AG04450 (cell line): ENCODE measurements at regions not wholly inside any gene's neighbourhood (a gene's known extent, or its start where the extent isn't known, plus 50 kb on each side); places are given as distances from the start of the nearest gene placed in this dataset.

Source experiments
- CTCF ChIA-PET: fragments of 300-600, 350-600 bp; formaldehyde crosslinking; extraction: SDS; loops from one replicate; lab custom pipeline; 2022; ENCODE audit warnings: antibody characterized with exemption, inconsistent platforms; lab: Charles Lee
- POLR2A ChIA-PET: fragments of 350-600 bp; formaldehyde crosslinking; extraction: SDS; loops from one replicate; lab custom pipeline; 2021; ENCODE audit warnings: antibody characterized with exemption, inconsistent platforms; lab: Yijun Ruan, JAX
- DNase-seq: peaks from one replicate; pipeline ENCODE4 v3.0.0-alpha.2; 2011; ENCODE audit warnings: low read depth, low spot score
- H3K27ac ChIP-seq: one replicate; pipeline ENCODE4 v1.5.1; 2012; ENCODE audit warnings: low read depth, low read length, control low read depth
- H3K27me3 ChIP-seq: one replicate; pipeline ENCODE4 v1.6.0; 2012; ENCODE audit warnings: low read length; ENCODE audit not compliant: control insufficient read depth, insufficient read depth
- H3K4me3 ChIP-seq: 2 replicates; pipeline ENCODE4 v1.5.1; 2011; ENCODE audit warnings: mild to moderate bottlenecking, low read depth, low read length, control low read depth
- H3K9me3 ChIP-seq: 2 replicates; pipeline ENCODE4 v1.5.1; 2012; ENCODE audit warnings: low read length; ENCODE audit not compliant: control insufficient read depth, insufficient read depth
- CTCF ChIP-seq: IDR thresholded peaks from 2 replicates; pipeline ENCODE4 v1.5.1; 2011; ENCODE audit warnings: low read depth, low read length, control low read depth, inconsistent platforms

- CTCF ChIA-PET: no interaction called here
- TF ChIP-seq CTCF: no peak
These were observed 340.2 kb downstream of the DRD1 start for GRCh38 chr5:175103746-175104145.

GRCh38 chr5:175102717-175103116 lies 341.3 kb downstream of the DRD1 start:
- ChIA-PET POLR2A (no interaction called here), CTCF (no interaction called here)
- Histone ChIP-seq H3K9me3 (no peaks in the 10 kb centered on the region), H3K4me3 (no peak overlapping the region), H3K27me3 (no peaks in the 10 kb centered on the region), H3K27ac (no peak overlapping the region)
- DNase-seq: no peak
- no peak for TF ChIP-seq CTCF

More at GRCh38 chr5:175103746-175104145, 340.2 kb downstream of the DRD1 start:
- DNase-seq: no peak
- H3K27ac ChIP-seq: no peak overlapping the region
- H3K27me3 ChIP-seq: no peaks in the 10 kb centered on the region
- POLR2A ChIA-PET: no interaction called here
- no peaks in the 10 kb centered on the region for H3K9me3 ChIP-seq
- H3K4me3 ChIP-seq: no peak overlapping the region

GRCh38 chr5:175098301-175098700 lies 345.7 kb downstream of the DRD1 start:
- ChIA-PET CTCF (no interaction called here), POLR2A (no interaction called here)
- DNase-seq: no peak
- Histone ChIP-seq H3K27ac (no peak overlapping the region), H3K9me3 (no peaks in the 10 kb centered on the region), H3K27me3 (no peaks in the 10 kb centered on the region), H3K4me3 (no peak overlapping the region)
- no peak for TF ChIP-seq CTCF

- no peak for DNase-seq
- H3K27ac ChIP-seq: no peak overlapping the region
- no peak for TF ChIP-seq CTCF
- CTCF ChIA-PET: no interaction called here
- POLR2A ChIA-PET: no interaction called here
- no peaks in the 10 kb centered on the region for H3K27me3 ChIP-seq
- no peak overlapping the region for H3K4me3 ChIP-seq
- H3K9me3 ChIP-seq: no peaks in the 10 kb centered on the region
These were observed 347.4 kb downstream of the DRD1 start for GRCh38 chr5:175096469-175097165.

GRCh38 chr5:175094461-175094860 lies 349.5 kb downstream of the DRD1 start:
- peaks cover 2% of the 10 kb centered on the region for H3K27me3 ChIP-seq
- H3K9me3 ChIP-seq: no peaks in the 10 kb centered on the region
- H3K27ac ChIP-seq: no peak overlapping the region
- no peak for DNase-seq
- no peak overlapping the region for H3K4me3 ChIP-seq
- TF ChIP-seq CTCF: no peak
- ChIA-PET CTCF (interaction anchor here (0.6 kb wide), 1 partner anchor 66 kb away, joined by 4 read pairs; no protein-coding TSS in a partner anchor), POLR2A (no interaction called here)
